ENCODE measurements at regions not wholly inside any gene's neighbourhood (a gene's known extent, or its start where the extent isn't known, plus 50 kb on each side); places are given as distances from the start of the nearest gene placed in this dataset.

- in situ Hi-C loops (cut with HindIII; ENCODE audit: low sequenced_read_pairs): no loop called here
- H3K4me3 ChIP-seq (ENCODE audit: low read depth, low read length): no peak overlapping the region
- TF ChIP-seq CTCF (IDR thresholded peaks at IDR 0.05; ENCODE audit: low read depth, low read length, missing control alignments): no peak
- DNase-seq (ENCODE audit: low read depth): no peak
Observed at GRCh38 chr20:59468831-59469230, 135.5 kb upstream of the PHACTR3 start.

GRCh38 chr20:59469267-59470252 lies 134.8 kb upstream of the PHACTR3 start:
- no peak for DNase-seq (ENCODE audit: low read depth)
- TF ChIP-seq CTCF (IDR thresholded peaks at IDR 0.05; ENCODE audit: low read depth, low read length, missing control alignments): no peak
- in situ Hi-C loops (cut with HindIII; ENCODE audit: low sequenced_read_pairs): no loop called here
- no peak overlapping the region for H3K4me3 ChIP-seq (ENCODE audit: low read depth, low read length)

GRCh38 chr20:59470521-59470920 lies 133.8 kb upstream of the PHACTR3 start:
- DNase-seq (ENCODE audit: low read depth): no peak
- no peak for TF ChIP-seq CTCF (IDR thresholded peaks at IDR 0.05; ENCODE audit: low read depth, low read length, missing control alignments)
- in situ Hi-C loops (cut with HindIII; ENCODE audit: low sequenced_read_pairs): no loop called here

GRCh38 chr20:59471653-59472421 lies 132.5 kb upstream of the PHACTR3 start:
- in situ Hi-C loops (cut with HindIII; ENCODE audit: low sequenced_read_pairs): no loop called here
- no peak for TF ChIP-seq CTCF (IDR thresholded peaks at IDR 0.05; ENCODE audit: low read depth, low read length, missing control alignments)
- no peak overlapping the region for H3K4me3 ChIP-seq (ENCODE audit: low read depth, low read length)
- no peak for DNase-seq (ENCODE audit: low read depth)

More at GRCh38 chr20:59470521-59470920, 133.8 kb upstream of the PHACTR3 start:
- no peak overlapping the region for H3K4me3 ChIP-seq (ENCODE audit: low read depth, low read length)

- DNase-seq (ENCODE audit: low read depth): no peak
- in situ Hi-C loops (cut with HindIII; ENCODE audit: low sequenced_read_pairs): no loop called here
- H3K4me3 ChIP-seq (ENCODE audit: low read depth, low read length): no peak overlapping the region
- no peak for TF ChIP-seq CTCF (IDR thresholded peaks at IDR 0.05; ENCODE audit: low read depth, low read length, missing control alignments)
Observed at GRCh38 chr20:59473742-59474141, 130.6 kb upstream of the PHACTR3 start.

- DNase-seq (ENCODE audit: low read depth): no peak
- no peak overlapping the region for H3K4me3 ChIP-seq (ENCODE audit: low read depth, low read length)
- in situ Hi-C loops (cut with HindIII; ENCODE audit: low sequenced_read_pairs): loop anchor here (25.0 kb wide), 1 partner anchor 619 kb away; the partner anchor contains the start of genes GNAS and GNAS-AS1
- no peak for TF ChIP-seq CTCF (IDR thresholded peaks at IDR 0.05; ENCODE audit: low read depth, low read length, missing control alignments)
Observed at GRCh38 chr20:59481067-59481466, 123.3 kb upstream of the PHACTR3 start.
